GM23338 (cell line): ENCODE measurements at regions not wholly inside any gene's neighbourhood (a gene's known extent, or its start where the extent isn't known, plus 50 kb on each side); places are given as distances from the start of the nearest gene placed in this dataset.
"Not testable (repeated sequence)": the region's sequence is repeated elsewhere in the genome, so short reads cannot be mapped to it uniquely, and the experiment has no call there.

Experiments
- ATAC-seq: fragments of 200-7000 bp; cut with Tn5 transposase; 3 replicates; pipeline ENCODE4 v1.9.1; 2020
- DNase-seq: peaks from one replicate; pipeline ENCODE4 v3.0.0-alpha.2; 2015; ENCODE audit warnings: low spot score
- H2AFZ ChIP-seq: fragments of 200-600 bp; sonication (generic); 2 replicates; pipeline ENCODE4 v1.8.0; 2016; ENCODE audit warnings: antibody characterized with exemption, mild to moderate bottlenecking, moderate library complexity
- H3F3A ChIP-seq: fragments of 200-600 bp; sonication (generic); replicated peaks from 2 replicates; pipeline ENCODE4 v1.8.0; 2017; ENCODE audit warnings: antibody characterized with exemption, mixed run types, low read depth
- H3K27ac ChIP-seq: fragments of 200-600 bp; sonication (generic); 2 replicates; pipeline ENCODE4 v1.6.1; 2016; ENCODE audit warnings: low read depth
- H3K27me3 ChIP-seq: fragments of 200-600 bp; sonication (generic); 2 replicates; pipeline ENCODE4 v1.8.0; 2016; ENCODE audit warnings: mild to moderate bottlenecking, mixed run types, moderate library complexity; ENCODE audit not compliant: insufficient read depth
- H3K36me3 ChIP-seq: fragments of 200-600 bp; sonication (generic); 2 replicates; pipeline ENCODE4 v1.8.0; 2016; ENCODE audit warnings: mild to moderate bottlenecking; ENCODE audit not compliant: insufficient read depth
- H3K4me1 ChIP-seq: fragments of 200-600 bp; sonication (generic); 2 replicates; pipeline ENCODE4 v1.8.0; 2016; ENCODE audit warnings: mild to moderate bottlenecking, moderate library complexity; ENCODE audit not compliant: insufficient read depth
- H3K4me2 ChIP-seq: fragments of 200-600 bp; sonication (generic); 2 replicates; pipeline ENCODE4 v1.7.1; 2017; ENCODE audit warnings: mixed run types
- H3K4me3 ChIP-seq: fragments of 200-600 bp; sonication (generic); 2 replicates; pipeline ENCODE4 v1.6.1; 2016; ENCODE audit warnings: mixed run types
- H3K79me2 ChIP-seq: fragments of 200-600 bp; sonication (generic); replicated peaks from 2 replicates; pipeline ENCODE4 v1.8.0; 2017; ENCODE audit warnings: mild to moderate bottlenecking; ENCODE audit not compliant: insufficient read depth
- H3K9me2 ChIP-seq: fragments of 200-600 bp; sonication (generic); 2 replicates; pipeline ENCODE4 v1.8.0; 2017; ENCODE audit not compliant: insufficient read depth
- H4K20me1 ChIP-seq: fragments of 200-600 bp; sonication (generic); replicated peaks from 2 replicates; pipeline ENCODE4 v1.8.0; 2017; ENCODE audit warnings: mild to moderate bottlenecking; ENCODE audit not compliant: insufficient read depth
- H3K27ac Mint-ChIP-seq: 2 replicates; pipeline ENCODE4 v1.8.0; 2020; ENCODE audit warnings: inconsistent platforms, mild to moderate bottlenecking, moderate library complexity, mixed read lengths
- H3K27me3 Mint-ChIP-seq: 3 replicates; pipeline ENCODE4 v1.8.0; 2022; ENCODE audit warnings: low read depth, mild to moderate bottlenecking, moderate library complexity, mixed read lengths, inconsistent platforms; ENCODE audit not compliant: insufficient read depth, poor library complexity
- H3K36me3 Mint-ChIP-seq: 3 replicates; pipeline ENCODE4 v1.8.0; 2021; ENCODE audit warnings: low read depth, mild to moderate bottlenecking, inconsistent platforms, moderate library complexity, mixed read lengths
- H3K4me1 Mint-ChIP-seq: 3 replicates; pipeline ENCODE4 v1.8.0; 2020; ENCODE audit warnings: mild to moderate bottlenecking, inconsistent platforms, mixed read lengths
- H3K4me3 Mint-ChIP-seq: 3 replicates; pipeline ENCODE4 v1.8.0; 2021; ENCODE audit warnings: moderate library complexity, mild to moderate bottlenecking, inconsistent platforms, mixed read lengths
- H3K9me3 Mint-ChIP-seq: 3 replicates; pipeline ENCODE4 v1.8.0; 2020; ENCODE audit warnings: moderate library complexity, mild to moderate bottlenecking, inconsistent platforms, mixed read lengths
- CREB1 ChIP-seq: fragments of 250-450 bp; sonication (Bioruptor Pico); IDR thresholded peaks from 2 replicates; pipeline ENCODE4 v1.5.0; 2020; ENCODE audit warnings: low read depth, mild to moderate bottlenecking, moderate library complexity
- EZH2 ChIP-seq: fragments of 200-600 bp; sonication (generic); IDR thresholded peaks from one replicate; pipeline ENCODE4 v1.8.0; 2017; ENCODE audit warnings: antibody characterized with exemption, mild to moderate bottlenecking, low read depth; ENCODE audit not compliant: unreplicated experiment
- EZH2phosphoT487 ChIP-seq: fragments of 200-600 bp; sonication (generic); IDR thresholded peaks from one replicate; pipeline ENCODE4 v1.8.1; 2018; ENCODE audit warnings: antibody characterized with exemption; ENCODE audit not compliant: unreplicated experiment
- JUNB ChIP-seq: IDR thresholded peaks from one replicate; pipeline ENCODE4 v1.6.1; 2016; ENCODE audit warnings: antibody characterized with exemption; ENCODE audit not compliant: unreplicated experiment
- NANOG ChIP-seq: IDR thresholded peaks from 2 replicates; pipeline ENCODE4 v1.6.1; 2016; ENCODE audit warnings: antibody characterized with exemption, borderline replicate concordance
- STAT1 ChIP-seq: IDR thresholded peaks from one replicate; pipeline ENCODE4 v1.6.1; 2016; ENCODE audit warnings: antibody characterized with exemption; ENCODE audit not compliant: unreplicated experiment
- ZNF462 ChIP-seq: fragments of 250-450 bp; sonication (Bioruptor Pico); IDR thresholded peaks from 2 replicates; pipeline ENCODE4 v1.5.0; 2020; ENCODE audit warnings: mild to moderate bottlenecking, moderate library complexity
- TF ChIP-seq, protein P1 (sequence below): IDR thresholded peaks from one replicate; pipeline ENCODE4 v1.6.1; 2018; ENCODE audit warnings: antibody characterized with exemption; ENCODE audit not compliant: unreplicated experiment

GRCh38 chr10:21036757-21037156 lies 139.6 kb upstream of the NEBL start:
- no peaks in the 10 kb centered on the region for H3K4me1 ChIP-seq
- H3K27me3 Mint-ChIP-seq: no peaks in the 10 kb centered on the region
- no peaks in the 10 kb centered on the region for H3K79me2 ChIP-seq
- H3K4me3 ChIP-seq: no peak overlapping the region
- TF ChIP-seq EZH2: no peak
- H3K27me3 ChIP-seq: no peaks in the 10 kb centered on the region
- no peak overlapping the region for H3K4me2 ChIP-seq
- H3F3A ChIP-seq: no peaks in the 10 kb centered on the region
- no peak overlapping the region for H3K4me3 Mint-ChIP-seq
- no peaks in the 10 kb centered on the region for H3K36me3 Mint-ChIP-seq
- no peak overlapping the region for H2AFZ ChIP-seq
- no peaks in the 10 kb centered on the region for H4K20me1 ChIP-seq
- H3K9me2 ChIP-seq: no peaks in the 10 kb centered on the region
- H3K27ac Mint-ChIP-seq: no peak overlapping the region
- H3K4me1 Mint-ChIP-seq: no peaks in the 10 kb centered on the region
- no peaks in the 10 kb centered on the region for H3K36me3 ChIP-seq
- no peak for ATAC-seq
- no peak overlapping the region for H3K27ac ChIP-seq
- no peaks in the 10 kb centered on the region for H3K9me3 Mint-ChIP-seq
- DNase-seq: no peak

DNA sequence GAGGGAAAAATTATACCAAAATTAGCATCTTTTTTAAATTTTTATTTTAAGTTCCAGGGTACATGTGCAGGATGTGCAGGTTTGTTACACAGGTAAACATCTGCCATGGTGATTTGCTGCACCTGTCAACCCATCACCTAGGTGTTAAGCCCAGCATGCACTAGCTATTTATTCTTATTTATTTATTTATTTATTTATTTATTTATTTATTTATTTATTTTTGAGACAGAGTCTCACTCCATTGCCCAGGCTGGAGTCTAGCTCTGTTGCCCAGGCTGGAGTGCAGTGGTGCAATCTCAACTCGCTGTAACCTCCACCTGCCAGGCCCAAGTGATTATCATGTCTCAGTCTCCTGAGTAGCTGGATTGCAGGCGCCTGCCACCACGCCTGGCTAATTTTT lies 137.7 kb upstream of the NEBL start:
- DNase-seq, ATAC-seq, H3K27ac Mint-ChIP-seq, H3K36me3 ChIP-seq, H3K4me3 Mint-ChIP-seq, H3K27me3 ChIP-seq, H3K79me2 ChIP-seq, H3K9me3 Mint-ChIP-seq, H3K9me2 ChIP-seq, H3K4me1 Mint-ChIP-seq, H3K27me3 Mint-ChIP-seq, H3K4me1 ChIP-seq, H3F3A ChIP-seq, H3K27ac ChIP-seq, H3K4me3 ChIP-seq, H4K20me1 ChIP-seq, H2AFZ ChIP-seq, H3K36me3 Mint-ChIP-seq, H3K4me2 ChIP-seq: not testable (repeated sequence)

DNA sequence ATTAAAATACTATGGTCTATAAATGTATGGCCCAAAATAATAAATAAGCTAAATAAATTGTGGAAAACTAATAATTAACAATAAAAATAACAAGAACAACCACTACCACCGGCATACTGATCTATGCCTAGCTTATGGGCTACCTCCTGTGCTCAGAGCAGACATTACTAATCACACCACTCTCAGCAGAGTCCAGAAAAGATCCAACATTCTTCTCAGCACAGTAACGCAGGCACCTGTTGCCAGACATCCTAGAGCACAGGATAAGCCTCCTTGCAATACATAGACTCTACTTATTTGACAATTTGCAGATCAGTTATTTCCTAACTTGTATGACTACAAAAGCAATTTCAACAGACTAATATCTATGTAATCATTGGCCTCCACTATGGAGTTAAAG lies 137.1 kb upstream of the NEBL start:
- no peaks in the 10 kb centered on the region for H3F3A ChIP-seq
- H3K9me2 ChIP-seq: peaks cover 9% of the 10 kb centered on the region; the same call in 1 of the 2 replicates
- H3K4me2 ChIP-seq: no peak overlapping the region
- H3K27me3 ChIP-seq: no peaks in the 10 kb centered on the region
- no peak for ATAC-seq
- H3K4me3 Mint-ChIP-seq: no peak overlapping the region
- no peaks in the 10 kb centered on the region for H3K27me3 Mint-ChIP-seq
- peaks cover 5% of the 10 kb centered on the region; the same call in 1 of the 3 replicates for H3K9me3 Mint-ChIP-seq
- no peaks in the 10 kb centered on the region for H3K36me3 ChIP-seq
- no peaks in the 10 kb centered on the region for H3K4me1 Mint-ChIP-seq
- no peaks in the 10 kb centered on the region for H3K4me1 ChIP-seq
- no peaks in the 10 kb centered on the region for H3K79me2 ChIP-seq
- H3K27ac Mint-ChIP-seq: no peak overlapping the region
- no peak overlapping the region for H2AFZ ChIP-seq
- H3K36me3 Mint-ChIP-seq: no peaks in the 10 kb centered on the region
- DNase-seq: no peak
- H4K20me1 ChIP-seq: no peaks in the 10 kb centered on the region
- H3K27ac ChIP-seq: no peak overlapping the region
- no peak overlapping the region for H3K4me3 ChIP-seq
- TF ChIP-seq STAT1: no peak
- TF ChIP-seq JUNB: no peak
- TF ChIP-seq NANOG: no peak
- no peak for TF ChIP-seq EZH2phosphoT487
- no peak for TF ChIP-seq CREB1 (CRISPR knock-in tag)
- no peak for TF ChIP-seq EZH2
- TF ChIP-seq, protein P1, sequence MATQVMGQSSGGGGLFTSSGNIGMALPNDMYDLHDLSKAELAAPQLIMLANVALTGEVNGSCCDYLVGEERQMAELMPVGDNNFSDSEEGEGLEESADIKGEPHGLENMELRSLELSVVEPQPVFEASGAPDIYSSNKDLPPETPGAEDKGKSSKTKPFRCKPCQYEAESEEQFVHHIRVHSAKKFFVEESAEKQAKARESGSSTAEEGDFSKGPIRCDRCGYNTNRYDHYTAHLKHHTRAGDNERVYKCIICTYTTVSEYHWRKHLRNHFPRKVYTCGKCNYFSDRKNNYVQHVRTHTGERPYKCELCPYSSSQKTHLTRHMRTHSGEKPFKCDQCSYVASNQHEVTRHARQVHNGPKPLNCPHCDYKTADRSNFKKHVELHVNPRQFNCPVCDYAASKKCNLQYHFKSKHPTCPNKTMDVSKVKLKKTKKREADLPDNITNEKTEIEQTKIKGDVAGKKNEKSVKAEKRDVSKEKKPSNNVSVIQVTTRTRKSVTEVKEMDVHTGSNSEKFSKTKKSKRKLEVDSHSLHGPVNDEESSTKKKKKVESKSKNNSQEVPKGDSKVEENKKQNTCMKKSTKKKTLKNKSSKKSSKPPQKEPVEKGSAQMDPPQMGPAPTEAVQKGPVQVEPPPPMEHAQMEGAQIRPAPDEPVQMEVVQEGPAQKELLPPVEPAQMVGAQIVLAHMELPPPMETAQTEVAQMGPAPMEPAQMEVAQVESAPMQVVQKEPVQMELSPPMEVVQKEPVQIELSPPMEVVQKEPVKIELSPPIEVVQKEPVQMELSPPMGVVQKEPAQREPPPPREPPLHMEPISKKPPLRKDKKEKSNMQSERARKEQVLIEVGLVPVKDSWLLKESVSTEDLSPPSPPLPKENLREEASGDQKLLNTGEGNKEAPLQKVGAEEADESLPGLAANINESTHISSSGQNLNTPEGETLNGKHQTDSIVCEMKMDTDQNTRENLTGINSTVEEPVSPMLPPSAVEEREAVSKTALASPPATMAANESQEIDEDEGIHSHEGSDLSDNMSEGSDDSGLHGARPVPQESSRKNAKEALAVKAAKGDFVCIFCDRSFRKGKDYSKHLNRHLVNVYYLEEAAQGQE: no peak
- TF ChIP-seq ZNF462 (CRISPR knock-in tag): no peak
